B cell (primary cell): ENCODE measurements at regions not wholly inside any gene's neighbourhood (a gene's known extent, or its start where the extent isn't known, plus 50 kb on each side); places are given as distances from the start of the nearest gene placed in this dataset.

ENCODE experiments used
- ATAC-seq: fragments of 200-7000 bp; cut with Tn5 transposase; one replicate; pipeline ENCODE4 v1.10.0; 2021; ENCODE audit warnings: low read depth, mild to moderate bottlenecking, moderate number of reproducible peaks, moderate library complexity
- CTCF ChIA-PET: fragments of 350-600 bp; sonication (Branson Sonifier 250); formaldehyde crosslinking; loops from one replicate; lab custom pipeline; 2021; ENCODE audit warnings: antibody characterized with exemption, inconsistent platforms; lab: Charles Lee
- POLR2A ChIA-PET: fragments of 350-600 bp; sonication (Branson Sonifier 250); formaldehyde crosslinking; loops from one replicate; lab custom pipeline; 2021; ENCODE audit warnings: antibody characterized with exemption; lab: Charles Lee
- DNase-seq: peaks from one replicate; pipeline ENCODE4 v3.0.0; 2013
- H2AFZ ChIP-seq: 2 replicates; pipeline ENCODE4 v1.6.1; 2012; ENCODE audit warnings: mild to moderate bottlenecking, low read depth, low read length; ENCODE audit not compliant: insufficient read depth, poor library complexity, severe bottlenecking
- H3K27ac ChIP-seq, 2 donors: 1 replicate in 1 of 2; 2 replicates in 1 of 2; pipeline ENCODE4 v1.5.1; 2012 to 2013; ENCODE audit warnings: low read length in 2 of 2, mild to moderate bottlenecking in 2 of 2, moderate library complexity in 1 of 2
- H3K27me3 ChIP-seq, 4 experiments: fragments of 200-600 bp in 1 of 4; sonication (generic) in 1 of 4; replicated peaks in 1 of 4; 1 replicate in 2 of 4; 2 replicates in 2 of 4; pipeline versions ENCODE4 v1.6.1 to v1.7.0; 2013 to 2016; ENCODE audit warnings: low read length in 3 of 4, mild to moderate bottlenecking in 2 of 4, mixed read lengths in 1 of 4, moderate library complexity in 1 of 4; ENCODE audit not compliant: insufficient read depth in 4 of 4, control insufficient read depth in 3 of 4; ENCODE audit errors: control extremely low read depth in 1 of 4
- H3K36me3 ChIP-seq, 2 experiments: replicated peaks in 1 of 2; 1 replicate in 1 of 2; 2 replicates in 1 of 2; pipeline versions ENCODE4 v1.6.1 to v1.7.1; 2013; ENCODE audit warnings: low read length in 1 of 2; ENCODE audit not compliant: insufficient read depth in 2 of 2, control insufficient read depth in 1 of 2; ENCODE audit errors: control extremely low read depth in 1 of 2, extremely low read depth in 1 of 2
- H3K4me1 ChIP-seq, 2 donors: fragments of 200-600 bp in 1 of 2; sonication (generic) in 1 of 2; 1 replicate in 1 of 2; 2 replicates in 1 of 2; pipeline versions ENCODE4 v1.5.1 to v1.6.1; 2013 to 2017; ENCODE audit warnings: low read length in 2 of 2; ENCODE audit not compliant: control insufficient read depth in 2 of 2, insufficient read depth in 2 of 2
- H3K4me2 ChIP-seq: replicated peaks from 2 replicates; pipeline ENCODE3; 2012; ENCODE audit warnings: mild to moderate bottlenecking, low read depth, low read length; ENCODE audit not compliant: poor library complexity, severe bottlenecking
- H3K4me3 ChIP-seq, 5 experiments: fragments of 200-600 bp in 1 of 5; sonication (generic) in 1 of 5; 1 replicate in 3 of 5; 2 replicates in 2 of 5; pipeline versions ENCODE4 v1.5.1 to v1.7.0; 2011 to 2016; ENCODE audit warnings: low read length in 4 of 5, mild to moderate bottlenecking in 4 of 5, low read depth in 2 of 5, control low read depth in 1 of 5, moderate library complexity in 1 of 5; ENCODE audit not compliant: insufficient read depth in 1 of 5; ENCODE audit errors: control extremely low read depth in 1 of 5, extremely low read depth in 1 of 5
- H3K79me2 ChIP-seq: fragments of 200-600 bp; sonication (generic); one replicate; pipeline ENCODE4 v1.6.0; 2016; ENCODE audit warnings: low read length; ENCODE audit not compliant: control insufficient read depth, insufficient read depth
- H3K9ac ChIP-seq: fragments of 200-600 bp; sonication (generic); 2 replicates; pipeline ENCODE4 v1.6.1; 2017; ENCODE audit warnings: mild to moderate bottlenecking, low read length, moderate library complexity
- H3K9me3 ChIP-seq, 3 donors: one replicate each; pipeline versions ENCODE4 v1.6.1 to v1.7.1; 2013; ENCODE audit warnings: low read length in 2 of 3; ENCODE audit not compliant: control insufficient read depth in 2 of 3, insufficient read depth in 1 of 3; ENCODE audit errors: control extremely low read depth in 1 of 3
- H4K20me1 ChIP-seq: 2 replicates; pipeline ENCODE4 v1.6.0; 2012; ENCODE audit warnings: mild to moderate bottlenecking, low read length; ENCODE audit not compliant: insufficient read depth, control insufficient read depth, poor library complexity, severe bottlenecking
- H3K27ac Mint-ChIP-seq: one replicate; pipeline ENCODE4 v1.8.0; 2021; ENCODE audit warnings: mixed read lengths
- H3K27me3 Mint-ChIP-seq: one replicate; pipeline ENCODE4 v1.8.0; 2021; ENCODE audit warnings: mixed read lengths
- H3K4me1 Mint-ChIP-seq: one replicate; pipeline ENCODE4 v1.8.0; 2021; ENCODE audit warnings: mixed read lengths
- H3K4me3 Mint-ChIP-seq: one replicate; pipeline ENCODE4 v1.8.0; 2021; ENCODE audit warnings: mixed read lengths
- H3K9me3 Mint-ChIP-seq: one replicate; pipeline ENCODE4 v1.8.0; 2022; ENCODE audit warnings: mixed read lengths; ENCODE audit not compliant: insufficient read depth
- CTCF ChIP-seq: fragments of 200-600 bp; IDR thresholded peaks from one replicate; pipeline ENCODE4 v1.8.0; 2022; ENCODE audit warnings: antibody characterized with exemption, mild to moderate bottlenecking
- EZH2 ChIP-seq: IDR thresholded peaks from 2 replicates; pipeline ENCODE4 v1.6.1; 2012; ENCODE audit warnings: borderline replicate concordance, low read depth, mild to moderate bottlenecking, moderate library complexity, low read length; ENCODE audit not compliant: insufficient read depth, poor library complexity, severe bottlenecking
- WGBS: methylation state at CpG from one replicate; pipeline ENCODE4 v1.1.5; 2013; ENCODE audit warnings: missing lambda C conversion rate; ENCODE audit not compliant: insufficient coverage; 5-methylcytosine and 5-hydroxymethylcytosine counted together
- intact Hi-C: fragments of 100-400 bp; cut with micrococcal nuclease; formaldehyde crosslinking; loops from one replicate; pipeline ENCODE4 v1.10.0; 2022

- DNase-seq (no peak), ATAC-seq (no peak)
- WGBS, result 83% methylated on average over 3 of the region's 5 CpGs
- CTCF ChIA-PET, result no interaction called here
- intact Hi-C loops, result no loop called here
- Histone ChIP-seq H3K27ac (no peak overlapping the region), H3K4me3 (no peak overlapping the region), H3K36me3 (no peaks in the 10 kb centered on the region), H3K79me2 (no peaks in the 10 kb centered on the region), H4K20me1 (no peaks in the 10 kb centered on the region), H3K27me3 (no peaks in the 10 kb centered on the region), H3K9ac (no peak overlapping the region), H3K4me2 (no peak overlapping the region), H3K4me1 (no peaks in the 10 kb centered on the region), H3K9me3 (peaks cover 0 to 18% (median 0%) of the 10 kb centered on the region in 3 donors), H2AFZ (no peak overlapping the region)
- Mint-ChIP-seq H3K4me1 (no peaks in the 10 kb centered on the region), H3K9me3 (peaks cover 3% of the 10 kb centered on the region), H3K4me3 (no peak overlapping the region), H3K27me3 (no peaks in the 10 kb centered on the region), H3K27ac (no peak overlapping the region)
- POLR2A ChIA-PET, result no interaction called here
- TF ChIP-seq EZH2 (no peak), CTCF (no peak)
Measured at GRCh38 chr6:165229216-165229615, 80.2 kb downstream of the C6orf118 start.

GRCh38 chr6:165227644-165228329 lies 81.6 kb downstream of the C6orf118 start:
- ChIA-PET POLR2A (no interaction called here), CTCF (no interaction called here)
- intact Hi-C loops, result no loop called here
- H3K4me3 ChIP-seq, result no peak overlapping the region
- Mint-ChIP-seq H3K4me3 (no peak overlapping the region), H3K9me3 (peaks cover 3% of the 10 kb centered on the region), H3K4me1 (no peaks in the 10 kb centered on the region), H3K27me3 (no peaks in the 10 kb centered on the region), H3K27ac (no peak overlapping the region)
- peaks cover 0 to 7% (median 0%) of the 10 kb centered on the region in 3 donors for H3K9me3 ChIP-seq
- ATAC-seq, result no peak
- H4K20me1 ChIP-seq, result no peaks in the 10 kb centered on the region
- H3K27ac ChIP-seq, result no peak overlapping the region
- H3K79me2 ChIP-seq, result no peaks in the 10 kb centered on the region
- WGBS, result 75% methylated on average over 2 of the region's 10 CpGs
- no peak overlapping the region for H2AFZ ChIP-seq
- H3K4me1 ChIP-seq, result no peaks in the 10 kb centered on the region
- TF ChIP-seq CTCF (no peak), EZH2 (no peak)
- no peak overlapping the region for H3K9ac ChIP-seq
- no peaks in the 10 kb centered on the region for H3K27me3 ChIP-seq
- H3K4me2 ChIP-seq, result no peak overlapping the region
- no peak for DNase-seq
- H3K36me3 ChIP-seq, result no peaks in the 10 kb centered on the region
